ENCODE measurements at regions not wholly inside any gene's neighbourhood (a gene's known extent, or its start where the extent isn't known, plus 50 kb on each side); places are given as distances from the start of the nearest gene placed in this dataset.

- DNase-seq = no peak
Observed at GRCh38 chr22:27132400-27132799, 475.0 kb downstream of the MIAT start.

- no peak for DNase-seq
Observed at GRCh38 chr22:27133019-27133431, 475.6 kb downstream of the MIAT start.

GRCh38 chr22:27133681-27134314 is 476.4 kb downstream of the MIAT start:
- DNase-seq = no peak

- DNase-seq = no peak
Observed at GRCh38 chr22:27134315-27134701, 476.9 kb downstream of the MIAT start.

- DNase-seq = no peak
Observed at GRCh38 chr22:27135031-27135981, 477.9 kb downstream of the MIAT start.

- DNase-seq = no peak
Observed at GRCh38 chr22:27136596-27136995, 479.2 kb downstream of the MIAT start.

GRCh38 chr22:27137871-27138337 is 480.5 kb downstream of the MIAT start:
- no peak for DNase-seq

- DNase-seq = no peak
Observed at GRCh38 chr22:27138471-27138870, 481.1 kb downstream of the MIAT start.

- no peak for DNase-seq
Observed at GRCh38 chr22:27139935-27140511, 482.6 kb downstream of the MIAT start.

- no peak for DNase-seq
Observed at GRCh38 chr22:27142286-27142685, 484.9 kb downstream of the MIAT start.

- DNase-seq = no peak
Observed at GRCh38 chr22:27144321-27144720, 486.9 kb downstream of the MIAT start.

- DNase-seq = no peak
Observed at GRCh38 chr22:27146866-27147633, 489.7 kb downstream of the MIAT start.

- no peak for DNase-seq
Observed at GRCh38 chr22:27148055-27148454, 490.7 kb downstream of the MIAT start.

GRCh38 chr22:27148886-27149470 is 491.6 kb downstream of the MIAT start:
- DNase-seq = no peak

GRCh38 chr22:27149921-27150543 is 492.6 kb downstream of the MIAT start:
- no peak for DNase-seq

GRCh38 chr22:27150544-27150941 is 493.2 kb downstream of the MIAT start:
- DNase-seq = no peak

GRCh38 chr22:27151407-27151806 is 494.0 kb downstream of the MIAT start:
- no peak for DNase-seq

- no peak for DNase-seq
Observed at GRCh38 chr22:27152033-27152432, 494.6 kb downstream of the MIAT start.

- no peak for DNase-seq
Observed at GRCh38 chr22:27152883-27153282, 495.5 kb downstream of the MIAT start.

- DNase-seq = no peak
Observed at GRCh38 chr22:27153386-27153785, 496.0 kb downstream of the MIAT start.

GRCh38 chr22:27154717-27155116 is 497.3 kb downstream of the MIAT start:
- DNase-seq = no peak

All from activated CD4-positive, alpha-beta T cell treated with anti-CD3 and anti-CD28 coated beads for 4 hours (primary cell).